ENCODE measurements at regions not wholly inside any gene's neighbourhood (a gene's known extent, or its start where the extent isn't known, plus 50 kb on each side); places are given as distances from the start of the nearest gene placed in this dataset.
"Not testable (repeated sequence)": the region's sequence is repeated elsewhere in the genome, so short reads cannot be mapped to it uniquely, and the experiment has no call there.

DNA sequence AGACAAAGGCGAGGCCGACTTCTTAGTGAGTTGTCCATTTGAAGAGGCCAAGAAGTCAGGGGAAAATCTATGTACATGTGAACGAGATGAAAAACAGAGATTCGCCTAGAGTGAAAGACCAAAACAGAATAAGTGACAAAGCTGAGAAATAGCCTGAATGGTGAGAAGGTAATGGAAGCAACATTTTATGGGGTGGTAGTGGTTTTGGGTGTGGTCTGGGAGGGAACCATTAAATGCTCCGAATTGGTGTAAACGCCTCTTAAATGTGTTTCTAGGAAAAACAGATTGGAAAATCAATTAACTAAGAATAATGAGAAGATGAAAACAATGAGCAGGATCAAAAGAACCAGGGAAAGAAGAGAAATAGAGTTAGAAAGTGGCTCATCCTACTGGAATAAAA, 83.8 kb upstream of the MANSC4 start:
- Histone ChIP-seq H3K9me3 (no peaks in the 10 kb centered on the region), H3K27me3 (ENCODE audit: low read depth) (no peaks in the 10 kb centered on the region), H3K36me3 (no peaks in the 10 kb centered on the region), H3K4me1 (no peaks in the 10 kb centered on the region), H3K4me3 (no peak overlapping the region), H3K27ac (no peak overlapping the region)
- TF ChIP-seq, protein P1, sequence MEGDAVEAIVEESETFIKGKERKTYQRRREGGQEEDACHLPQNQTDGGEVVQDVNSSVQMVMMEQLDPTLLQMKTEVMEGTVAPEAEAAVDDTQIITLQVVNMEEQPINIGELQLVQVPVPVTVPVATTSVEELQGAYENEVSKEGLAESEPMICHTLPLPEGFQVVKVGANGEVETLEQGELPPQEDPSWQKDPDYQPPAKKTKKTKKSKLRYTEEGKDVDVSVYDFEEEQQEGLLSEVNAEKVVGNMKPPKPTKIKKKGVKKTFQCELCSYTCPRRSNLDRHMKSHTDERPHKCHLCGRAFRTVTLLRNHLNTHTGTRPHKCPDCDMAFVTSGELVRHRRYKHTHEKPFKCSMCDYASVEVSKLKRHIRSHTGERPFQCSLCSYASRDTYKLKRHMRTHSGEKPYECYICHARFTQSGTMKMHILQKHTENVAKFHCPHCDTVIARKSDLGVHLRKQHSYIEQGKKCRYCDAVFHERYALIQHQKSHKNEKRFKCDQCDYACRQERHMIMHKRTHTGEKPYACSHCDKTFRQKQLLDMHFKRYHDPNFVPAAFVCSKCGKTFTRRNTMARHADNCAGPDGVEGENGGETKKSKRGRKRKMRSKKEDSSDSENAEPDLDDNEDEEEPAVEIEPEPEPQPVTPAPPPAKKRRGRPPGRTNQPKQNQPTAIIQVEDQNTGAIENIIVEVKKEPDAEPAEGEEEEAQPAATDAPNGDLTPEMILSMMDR (IDR thresholded peaks at IDR 0.05), result no peak
- intact Hi-C loops (cut with DNase I), result no loop called here
- ATAC-seq, result no peak
- no peak for DNase-seq

DNA sequence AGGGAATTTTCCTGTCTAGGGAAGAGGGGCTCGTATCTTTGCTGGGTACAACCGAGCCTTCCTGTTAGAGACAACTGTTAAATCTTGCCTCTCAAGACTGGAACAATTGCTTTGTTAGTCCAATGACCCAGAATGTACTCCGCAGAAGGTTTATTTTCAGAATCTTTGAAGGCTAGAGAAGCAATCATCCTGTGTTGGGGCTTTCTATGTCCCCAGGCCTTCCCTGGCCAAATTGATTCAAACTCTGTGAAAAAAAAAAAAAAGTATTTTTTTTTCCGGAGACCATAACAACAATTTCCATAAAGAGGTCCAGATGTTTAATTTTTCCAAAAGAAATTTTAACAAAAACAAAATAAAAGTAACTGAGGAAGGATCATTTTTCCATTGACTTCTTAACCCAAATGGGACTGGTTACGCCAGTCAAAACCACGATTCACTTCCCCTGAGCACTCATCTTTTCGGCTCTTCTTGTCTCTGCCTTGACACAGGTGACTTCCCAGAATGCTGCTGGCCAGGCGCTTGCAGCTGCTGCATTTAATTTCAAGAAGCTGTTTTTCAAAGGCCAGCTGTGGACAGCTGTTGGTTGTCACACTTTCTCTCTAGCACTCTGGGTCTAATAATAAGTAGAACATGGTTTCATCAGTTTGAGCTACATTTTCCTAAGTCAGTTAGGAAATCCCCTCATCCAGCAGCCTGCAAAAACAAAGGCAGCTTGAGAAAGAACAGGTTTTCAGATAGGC, 81.6 kb upstream of the MANSC4 start:
- no peaks in the 10 kb centered on the region for H3K36me3 ChIP-seq
- H3K9me3 ChIP-seq, result no peaks in the 10 kb centered on the region
- TF ChIP-seq, protein P1 (IDR thresholded peaks at IDR 0.05), result no peak
- peak overlapping the region; percentile 51 for H3K27ac ChIP-seq
- no peak overlapping the region for H3K4me3 ChIP-seq
- peak; percentile 23 to 46 for ATAC-seq
- no peaks in the 10 kb centered on the region for H3K27me3 ChIP-seq (ENCODE audit: low read depth)
- no peak for DNase-seq
- intact Hi-C loops (cut with DNase I), result no loop called here
- no peaks in the 10 kb centered on the region for H3K4me1 ChIP-seq

DNA sequence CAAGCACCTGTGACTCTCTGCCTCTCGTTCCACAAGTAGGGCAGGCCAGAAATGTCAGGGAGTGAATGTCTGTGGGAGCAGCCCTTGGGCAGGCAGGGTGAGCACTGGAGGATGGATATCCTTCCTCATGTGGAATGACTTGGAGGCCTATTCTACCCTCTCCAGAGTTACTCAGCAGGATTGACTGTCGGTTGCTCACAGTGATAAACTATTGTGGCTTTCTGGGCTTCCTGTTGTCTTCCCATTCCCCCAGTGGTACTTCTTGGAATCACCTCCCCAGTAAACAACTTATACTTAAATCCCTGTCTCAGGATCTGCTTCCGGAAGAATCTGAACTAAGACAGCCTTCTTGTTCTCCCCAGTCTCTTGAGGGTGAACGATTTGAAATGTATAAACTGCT, 79.6 kb upstream of the MANSC4 start:
- Histone ChIP-seq H3K4me3 (no peak overlapping the region), H3K9me3 (no peaks in the 10 kb centered on the region), H3K4me1 (no peaks in the 10 kb centered on the region), H3K36me3 (no peaks in the 10 kb centered on the region), H3K27me3 (ENCODE audit: low read depth) (no peaks in the 10 kb centered on the region), H3K27ac (no peak overlapping the region)
- DNase-seq (no peak), ATAC-seq (no peak)
- TF ChIP-seq, protein P1 (IDR thresholded peaks at IDR 0.05), result no peak
- intact Hi-C loops (cut with DNase I), result no loop called here

DNA sequence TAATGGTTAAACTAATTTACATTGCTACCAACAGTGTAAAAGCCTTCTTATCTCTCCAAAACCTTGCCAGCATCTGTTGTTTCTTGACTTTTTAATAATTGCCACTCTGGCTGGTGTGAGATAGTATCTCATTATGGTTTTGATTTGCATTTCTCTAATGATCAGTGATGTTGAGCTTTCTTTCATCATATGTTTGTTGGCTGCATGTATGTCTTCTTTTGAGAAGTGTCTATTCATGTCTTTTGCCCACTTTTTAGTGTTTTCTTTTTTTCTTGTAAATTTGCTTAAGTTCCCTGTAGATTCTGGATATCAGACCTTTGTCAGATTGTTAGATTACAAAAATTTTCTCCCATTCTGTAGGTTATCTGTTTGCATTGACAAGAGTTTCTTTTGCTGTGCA, 77.0 kb upstream of the MANSC4 start:
- ATAC-seq; intact Hi-C loops (cut with DNase I): not testable (repeated sequence)

DNA sequence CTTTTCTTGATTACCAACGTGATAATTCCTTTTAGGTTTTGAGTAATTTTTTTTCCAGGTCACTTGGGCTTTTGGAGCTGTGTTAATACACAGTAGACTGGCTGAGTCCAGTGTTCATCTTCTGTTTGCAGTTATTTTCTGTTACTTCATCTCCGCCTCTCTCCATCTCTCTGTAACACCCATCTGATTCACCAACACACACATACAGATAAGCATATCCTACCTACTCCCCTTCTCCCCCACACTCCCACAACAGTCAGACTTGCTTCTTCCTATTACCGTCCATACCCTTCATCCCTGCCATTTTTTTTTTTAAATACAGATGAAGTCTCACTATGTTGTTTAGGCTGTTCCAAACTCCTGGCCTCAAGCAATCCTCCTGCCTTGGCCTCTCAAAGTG, 72.7 kb upstream of the MANSC4 start:
- H3K4me3 ChIP-seq, result no peak overlapping the region
- peaks cover 6% of the 10 kb centered on the region for H3K9me3 ChIP-seq
- TF ChIP-seq, protein P1 (IDR thresholded peaks at IDR 0.05), result no peak
- no peak for DNase-seq
- no peaks in the 10 kb centered on the region for H3K4me1 ChIP-seq
- ATAC-seq, result no peak
- no peak overlapping the region for H3K27ac ChIP-seq
- no peaks in the 10 kb centered on the region for H3K36me3 ChIP-seq
- H3K27me3 ChIP-seq (ENCODE audit: low read depth), result no peaks in the 10 kb centered on the region
- intact Hi-C loops (cut with DNase I), result no loop called here

More for the DNA sequence above, 77.0 kb upstream of the MANSC4 start:
- H3K27me3 ChIP-seq (ENCODE audit: low read depth); H3K27ac ChIP-seq; H3K4me1 ChIP-seq; H3K4me3 ChIP-seq; H3K9me3 ChIP-seq; H3K36me3 ChIP-seq; DNase-seq: not testable (repeated sequence)

Data from lower lobe of right lung (tissue), 2 donors.